GM18505 (cell line): ENCODE measurements at regions not wholly inside any gene's neighbourhood (a gene's known extent, or its start where the extent isn't known, plus 50 kb on each side); places are given as distances from the start of the nearest gene placed in this dataset.

Source experiments
- ATAC-seq: cut with Tn5 transposase; IDR thresholded peaks from one replicate; pipeline ENCODE4 v1.9.1; 2021; ENCODE audit not compliant: unreplicated experiment
- POLR2A ChIP-seq: IDR thresholded peaks from 4 replicates; pipeline ENCODE4 v1.6.1; 2011; ENCODE audit warnings: borderline replicate concordance; ENCODE audit not compliant: insufficient read depth, insufficient read length; ENCODE audit errors: extremely low read depth

DNA sequence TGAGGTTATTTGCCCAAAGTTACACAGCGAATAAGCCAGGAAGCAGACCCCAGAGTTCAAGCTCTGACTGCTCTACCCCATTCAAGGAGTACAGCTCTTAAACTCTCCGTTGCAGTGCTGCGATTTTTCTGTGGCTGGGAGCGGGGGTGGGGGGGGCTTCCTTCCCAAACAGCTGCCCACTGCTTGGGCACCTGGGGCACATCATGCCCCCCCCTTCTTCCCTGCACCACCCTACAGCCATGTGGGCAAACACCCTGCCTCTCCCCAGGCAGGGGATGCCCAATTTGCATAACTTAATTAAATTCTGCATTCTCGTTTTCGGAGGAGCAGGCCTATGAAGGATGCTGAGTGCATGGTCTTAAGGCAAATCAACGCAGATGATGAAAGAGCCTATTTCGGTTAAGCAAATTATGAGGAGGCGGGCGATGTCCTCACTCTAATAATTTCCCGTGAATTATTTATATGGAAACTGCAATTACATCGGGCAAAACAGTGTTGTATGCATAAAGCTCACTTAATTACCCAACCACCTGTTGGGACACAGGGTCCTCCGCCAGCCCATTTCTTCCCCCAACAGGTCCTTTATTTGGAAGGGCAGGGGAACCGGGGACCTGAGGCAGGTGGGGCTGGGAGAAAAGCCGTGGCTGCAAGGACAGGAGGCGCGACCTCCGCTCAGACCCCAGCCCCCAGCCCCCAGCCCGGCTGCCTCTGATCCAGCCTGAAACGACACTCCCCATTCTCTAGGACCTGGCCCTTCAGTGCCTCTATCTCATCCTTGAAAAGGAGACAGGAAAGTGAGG is 610.5 kb downstream of the BUD13 start:
- TF ChIP-seq POLR2A = no peak

DNA sequence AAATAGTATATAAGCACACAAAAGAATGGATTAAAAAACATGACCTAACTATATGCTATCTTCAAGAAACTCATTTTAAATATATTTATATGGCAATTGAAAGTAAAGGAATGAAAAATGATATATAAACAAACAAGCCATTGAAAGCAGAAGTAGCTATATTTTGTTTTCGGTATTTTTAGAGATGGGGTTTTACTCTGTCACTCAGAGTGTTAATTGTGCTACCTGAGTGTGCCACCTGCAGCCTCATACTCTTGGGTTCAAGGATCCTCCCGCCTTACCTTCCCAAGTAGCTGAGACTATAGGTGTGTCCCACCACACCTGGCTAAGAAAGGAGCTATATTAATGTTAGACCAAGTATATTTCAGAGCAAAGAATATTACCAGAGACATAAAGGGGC is 624.1 kb downstream of the BUD13 start:
- ATAC-seq = no peak
- TF ChIP-seq POLR2A = no peak

More for the DNA sequence above, 610.5 kb downstream of the BUD13 start:
- ATAC-seq = no peak

DNA sequence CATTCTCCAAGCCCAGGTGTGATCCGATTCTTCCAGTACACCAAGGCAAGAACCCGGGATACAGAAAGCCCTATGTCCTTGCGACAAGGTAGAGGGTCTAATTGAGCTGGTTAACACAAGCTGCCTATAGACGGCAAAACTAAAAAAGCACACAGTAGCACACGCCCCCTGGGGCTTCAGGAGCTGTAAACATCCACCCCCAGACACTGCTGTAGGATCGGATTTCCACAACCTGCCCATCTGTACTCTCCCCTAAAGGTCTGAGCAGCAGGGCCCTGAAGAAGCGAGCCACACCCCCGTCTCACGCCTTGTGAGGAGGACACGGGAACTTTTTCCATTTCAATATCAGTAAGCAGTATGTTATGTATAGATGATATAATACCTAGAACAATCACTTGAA is 624.7 kb downstream of the BUD13 start:
- TF ChIP-seq POLR2A = no peak
- no peak for ATAC-seq

GRCh38 chr11:116145187-116145865 is 627.5 kb downstream of the BUD13 start:
- TF ChIP-seq POLR2A = no peak
- ATAC-seq = no peak

- no peak for TF ChIP-seq POLR2A
- ATAC-seq = no peak
Observed at GRCh38 chr11:116144387-116144958, 628.3 kb downstream of the BUD13 start.

DNA sequence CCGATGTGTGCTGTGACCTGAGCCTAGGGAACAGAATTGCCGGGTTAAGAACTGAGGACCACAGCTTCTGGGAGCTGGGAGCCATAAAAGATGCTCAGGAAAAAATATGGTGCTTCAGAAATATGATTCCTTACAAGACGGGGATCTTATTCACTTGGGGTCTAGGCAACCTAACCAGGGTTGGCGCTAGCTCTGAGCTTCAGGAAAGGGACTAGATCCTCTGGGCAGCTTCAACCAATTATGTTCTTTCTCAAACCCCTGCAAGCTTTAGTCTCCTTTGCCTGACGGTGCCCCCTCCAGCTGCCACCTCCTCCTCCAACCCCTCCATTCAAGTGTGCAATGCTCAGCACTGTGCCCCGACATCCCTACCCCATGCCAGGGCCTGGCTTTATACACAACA is 634.1 kb upstream of the CADM1 start:
- no peak for ATAC-seq

DNA sequence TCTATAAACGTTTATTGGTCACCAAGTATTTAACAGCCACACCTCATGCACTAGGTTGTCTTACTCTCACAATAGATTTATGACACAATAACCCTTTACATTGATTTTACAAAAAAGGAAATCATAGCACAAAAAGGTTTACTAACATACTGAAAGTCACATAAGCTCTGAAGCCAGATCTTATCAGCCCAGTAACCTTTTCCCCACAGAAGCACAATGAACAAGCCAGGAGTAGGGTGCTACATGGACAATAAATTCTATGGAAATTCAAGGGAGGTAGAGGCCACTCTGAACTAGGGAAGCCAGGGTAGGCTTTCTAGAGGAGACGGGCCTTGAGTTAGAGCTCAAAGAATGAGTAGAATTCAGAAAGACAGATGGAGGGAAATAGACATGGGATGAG is 633.5 kb upstream of the CADM1 start:
- no peak for TF ChIP-seq POLR2A
- ATAC-seq = no peak

More for the DNA sequence above, 634.1 kb upstream of the CADM1 start:
- TF ChIP-seq POLR2A = no peak

DNA sequence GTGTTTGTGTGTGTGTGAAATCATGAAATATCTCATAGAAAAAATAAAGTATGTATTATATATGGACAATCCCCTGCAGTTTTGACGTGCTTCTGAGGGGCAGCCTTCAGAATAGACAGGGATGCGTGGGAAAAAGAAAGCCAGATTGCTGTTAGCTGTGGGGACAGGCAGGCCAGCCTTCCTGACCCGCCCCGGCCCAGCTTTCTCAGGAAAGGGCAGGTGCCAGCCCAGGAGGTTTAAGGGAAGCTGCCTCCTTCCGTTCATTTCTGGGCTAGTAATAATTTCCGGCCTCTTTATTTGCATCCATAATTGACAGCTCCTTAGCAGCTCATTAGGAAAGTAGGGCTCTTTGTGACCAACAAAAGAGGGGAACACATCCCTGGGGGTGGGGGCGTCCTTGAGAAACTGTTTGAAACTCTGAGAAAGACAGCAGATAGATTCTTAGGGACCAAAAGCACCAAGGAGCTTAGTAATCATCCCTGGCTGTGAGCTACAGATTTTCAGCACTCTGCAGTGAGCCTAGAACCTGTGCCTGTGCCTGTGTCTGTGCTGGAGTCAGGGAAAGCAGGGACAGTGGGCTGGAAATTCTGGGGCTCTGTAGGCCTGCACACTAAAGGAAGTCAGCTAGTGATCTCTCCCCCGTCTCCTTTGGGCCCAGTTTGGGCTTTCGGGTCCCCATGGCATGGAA is 632.9 kb upstream of the CADM1 start:
- ATAC-seq = no peak
- no peak for TF ChIP-seq POLR2A

GRCh38 chr11:116135891-116136290 is 631.7 kb upstream of the CADM1 start:
- no peak for ATAC-seq
- no peak for TF ChIP-seq POLR2A

GRCh38 chr11:116134450-116134849 is 630.2 kb upstream of the CADM1 start:
- no peak for TF ChIP-seq POLR2A
- no peak for ATAC-seq

DNA sequence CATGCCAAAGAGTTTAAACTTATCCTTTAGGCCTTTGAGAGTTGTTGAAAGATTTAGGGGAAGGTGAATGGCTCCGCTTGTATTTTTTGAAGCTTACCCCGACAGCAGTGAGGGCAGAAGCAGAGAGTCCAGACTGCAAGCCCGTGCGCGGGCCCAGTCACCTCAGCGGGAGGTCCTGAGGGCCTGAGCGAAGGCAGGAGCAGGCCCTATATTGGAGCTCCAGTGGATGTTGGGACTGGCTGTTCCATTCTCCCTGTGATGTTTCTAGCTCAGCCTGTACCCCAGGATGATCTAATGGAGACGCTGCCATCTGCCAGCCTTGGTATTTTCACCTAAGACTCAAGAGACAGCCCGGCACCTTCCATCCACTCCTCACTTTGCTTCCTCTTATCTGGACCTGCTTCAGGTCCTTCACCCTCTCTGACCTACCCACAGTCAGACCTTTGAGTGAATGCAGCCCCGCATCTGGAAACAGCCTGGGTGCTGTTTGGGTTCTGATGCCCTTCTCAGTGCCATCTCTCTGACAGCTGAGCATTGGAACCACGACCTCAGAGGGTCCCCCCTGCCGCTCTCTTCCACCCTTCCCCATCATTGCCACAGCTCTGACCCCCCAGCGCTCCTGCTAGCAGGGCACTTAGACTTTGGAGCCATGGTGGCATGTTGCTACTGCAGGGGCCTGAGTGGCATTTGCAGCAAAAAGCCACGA is 628.2 kb upstream of the CADM1 start:
- no peak for TF ChIP-seq POLR2A
- no peak for ATAC-seq

GRCh38 chr11:116130122-116130521 is 625.9 kb upstream of the CADM1 start:
- no peak for ATAC-seq
- TF ChIP-seq POLR2A = no peak

GRCh38 chr11:116129456-116129855 is 625.2 kb upstream of the CADM1 start:
- no peak for TF ChIP-seq POLR2A
- no peak for ATAC-seq

GRCh38 chr11:116126562-116126961 is 622.3 kb upstream of the CADM1 start:
- no peak for ATAC-seq
- TF ChIP-seq POLR2A = no peak
